HG03354 (cell line): ENCODE measurements at regions not wholly inside any gene's neighbourhood (a gene's known extent, or its start where the extent isn't known, plus 50 kb on each side); places are given as distances from the start of the nearest gene placed in this dataset.

Source experiments
- ATAC-seq: cut with Tn5 transposase; IDR thresholded peaks from one replicate; pipeline ENCODE4 v1.9.1; 2021; ENCODE audit warnings: mild to moderate bottlenecking; ENCODE audit not compliant: unreplicated experiment, poor library complexity, severe bottlenecking

DNA sequence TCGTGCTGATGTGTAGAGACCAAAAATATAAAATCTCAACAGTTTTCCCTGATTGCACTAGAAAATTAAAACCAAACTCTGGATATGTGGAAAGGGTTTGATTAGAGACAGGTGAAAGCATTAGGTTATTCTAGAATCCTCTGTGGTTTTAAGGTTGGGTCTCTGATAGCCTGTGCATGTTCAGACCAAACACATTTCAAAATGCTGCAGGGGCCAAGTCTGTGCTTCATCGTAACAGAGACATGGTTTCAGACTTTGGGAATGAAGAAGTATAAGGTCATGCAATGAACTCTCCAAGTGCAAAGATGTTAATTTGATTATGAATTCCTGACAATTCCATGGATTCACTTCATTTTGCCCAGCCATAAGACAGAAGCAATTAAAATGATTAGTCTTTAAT lies 261.0 kb upstream of the KCNJ16 start:
- ATAC-seq, result no peak

DNA sequence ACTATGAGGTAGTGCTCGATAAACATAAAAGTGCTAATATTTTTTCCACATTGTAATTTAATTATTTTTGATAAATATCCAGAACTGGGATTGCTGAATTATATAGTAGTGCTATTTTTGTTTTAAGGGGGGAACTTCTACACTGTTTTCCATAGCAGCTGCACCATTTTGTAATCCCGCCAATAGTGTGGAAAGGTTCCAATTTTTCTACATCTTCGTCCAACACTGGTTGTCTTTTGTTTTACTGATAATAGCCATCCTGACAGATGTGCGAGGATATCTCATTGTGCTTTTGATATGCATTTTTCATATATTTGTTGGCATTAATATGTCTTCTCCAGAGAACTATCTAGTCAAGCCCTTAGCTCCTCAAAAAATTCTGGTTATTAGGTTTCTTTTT lies 259.6 kb upstream of the KCNJ16 start:
- ATAC-seq, result no peak

GRCh38 chr17:69818467-69818866 lies 256.6 kb upstream of the KCNJ16 start:
- no peak for ATAC-seq

- no peak for ATAC-seq
These were observed 255.5 kb upstream of the KCNJ16 start for GRCh38 chr17:69819316-69820087.

DNA sequence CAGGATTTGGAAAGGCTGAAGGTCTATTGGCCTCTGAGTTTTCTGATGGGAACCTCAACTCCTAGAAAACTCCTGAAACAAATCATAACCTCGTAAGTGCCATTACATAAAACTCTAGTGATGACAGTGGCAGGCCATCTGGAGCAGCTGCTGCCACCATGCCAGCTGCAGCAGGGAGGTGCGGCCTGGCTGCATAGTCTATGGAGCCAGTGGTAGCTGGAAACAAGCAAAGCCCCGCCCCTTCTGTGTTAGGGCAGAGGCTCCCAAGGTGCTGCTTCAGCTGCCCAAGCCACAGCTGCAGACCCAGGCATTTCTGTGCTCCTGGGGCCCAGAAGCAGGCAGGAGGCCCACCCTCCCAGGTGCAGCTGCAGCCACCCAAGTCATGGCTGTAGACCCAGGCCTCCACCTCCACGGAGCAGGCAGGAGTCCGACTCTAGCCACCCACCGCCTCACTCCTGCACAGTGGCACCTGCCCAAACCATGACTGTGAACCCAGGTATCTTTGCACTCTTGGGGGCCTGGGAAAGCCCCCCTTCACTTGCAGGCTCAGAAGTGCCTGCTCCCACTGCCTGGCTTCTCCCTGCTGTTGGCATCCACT lies 254.1 kb upstream of the KCNJ16 start:
- ATAC-seq, result no peak

GRCh38 chr17:69822314-69822875 lies 252.6 kb upstream of the KCNJ16 start:
- no peak for ATAC-seq

DNA sequence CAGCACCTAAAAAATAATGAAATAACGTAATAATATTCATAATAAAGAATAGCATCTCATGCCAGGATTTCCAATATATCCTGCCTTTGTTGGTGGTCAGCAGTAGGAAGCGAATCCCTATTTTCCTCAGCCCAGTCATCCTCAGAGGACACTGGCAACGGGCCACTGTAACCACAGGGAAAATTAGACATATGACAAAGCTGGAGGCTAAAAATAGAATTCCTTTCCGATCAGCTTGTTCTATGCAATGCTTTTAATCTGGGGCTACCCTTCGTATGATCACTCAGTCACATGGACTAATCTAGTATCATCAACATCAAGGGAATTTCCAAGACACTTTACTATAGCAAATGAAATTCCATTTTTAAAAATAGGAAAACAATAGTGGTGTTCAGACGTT lies 246.9 kb upstream of the KCNJ16 start:
- no peak for ATAC-seq

- no peak for ATAC-seq
These were observed 240.5 kb upstream of the KCNJ16 start for GRCh38 chr17:69834494-69834893.

- ATAC-seq, result no peak
These were observed 223.3 kb upstream of the KCNJ16 start for GRCh38 chr17:69851736-69852135.

DNA sequence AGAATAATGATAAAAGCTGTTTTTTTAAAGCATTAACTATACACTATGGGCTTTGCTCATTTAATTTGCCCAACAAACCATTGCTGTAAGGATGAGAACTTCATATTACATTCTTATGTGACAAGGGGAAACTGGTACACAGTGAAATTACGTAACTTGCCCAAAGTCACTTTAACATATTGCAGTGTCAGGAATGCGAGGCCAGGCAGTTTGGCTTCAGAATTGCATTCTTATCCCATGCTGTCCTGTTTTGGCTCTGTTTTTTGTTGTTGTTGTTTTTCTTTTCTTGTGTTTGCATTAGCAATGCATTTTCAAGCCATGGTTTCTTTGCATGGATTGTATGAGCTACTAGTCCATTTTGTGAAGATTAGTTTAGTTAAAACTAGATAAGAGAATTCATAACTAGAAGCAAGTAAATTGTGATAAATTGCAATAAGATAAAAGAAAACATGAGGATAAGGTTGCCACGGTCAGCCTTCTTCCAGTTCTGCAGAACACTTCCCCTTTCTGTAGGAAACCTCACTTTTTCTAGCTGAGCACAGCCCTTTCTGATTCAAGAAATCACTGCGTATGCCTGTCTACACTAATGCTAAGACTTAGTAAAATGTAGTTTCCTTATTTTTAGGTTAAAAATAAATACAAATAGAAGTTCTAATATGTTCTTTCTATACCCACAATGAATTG lies 221.3 kb upstream of the KCNJ16 start:
- no peak for ATAC-seq

DNA sequence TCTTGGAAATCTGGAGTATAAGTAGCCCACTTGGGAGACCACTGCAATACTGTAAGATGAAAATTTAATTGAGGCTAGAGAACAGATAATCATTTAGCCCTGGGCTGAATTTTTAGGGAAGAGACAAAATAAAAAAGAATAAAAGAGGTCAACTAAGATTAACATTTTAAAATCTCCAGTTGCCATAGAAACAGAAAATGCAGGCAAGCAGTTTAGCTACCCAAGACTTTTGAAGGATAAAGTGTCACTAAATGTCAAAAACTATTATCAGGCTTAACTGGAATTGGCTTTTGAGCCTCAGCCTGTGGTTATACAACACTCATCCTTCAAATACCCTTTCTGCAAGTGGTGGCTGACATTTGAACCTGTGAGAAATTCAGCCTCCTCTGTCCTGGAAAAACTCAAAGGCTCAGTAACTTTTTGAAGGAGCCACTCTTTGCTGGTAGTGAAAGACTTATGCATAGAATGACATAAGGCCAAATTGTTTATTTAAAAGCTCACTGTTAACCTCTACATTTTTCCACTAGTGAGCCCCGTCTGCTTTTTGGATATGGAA lies 220.7 kb upstream of the KCNJ16 start:
- no peak for ATAC-seq

GRCh38 chr17:69856946-69857345 lies 218.1 kb upstream of the KCNJ16 start:
- ATAC-seq, result no peak

- ATAC-seq, result no peak
These were observed 217.6 kb upstream of the KCNJ16 start for GRCh38 chr17:69857412-69857835.

DNA sequence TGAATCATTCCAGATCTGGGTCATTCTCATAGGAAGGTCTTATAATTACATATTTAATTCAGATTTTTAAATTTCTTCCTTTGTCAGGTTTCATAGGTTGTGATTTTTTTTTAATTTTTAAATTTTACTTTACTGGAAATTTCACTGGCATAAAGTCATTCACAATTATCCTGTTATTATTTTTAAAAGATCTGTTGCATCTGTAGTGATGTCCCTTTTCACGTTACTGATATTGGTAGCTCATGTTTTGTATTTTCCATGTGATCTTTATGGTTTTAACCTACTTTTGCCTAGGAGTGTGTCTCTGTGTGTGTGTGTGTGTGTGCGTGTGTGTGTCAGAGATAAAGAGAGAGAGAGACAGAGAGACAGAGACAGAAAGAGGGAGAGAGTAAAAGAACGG lies 216.6 kb upstream of the KCNJ16 start:
- no peak for ATAC-seq

DNA sequence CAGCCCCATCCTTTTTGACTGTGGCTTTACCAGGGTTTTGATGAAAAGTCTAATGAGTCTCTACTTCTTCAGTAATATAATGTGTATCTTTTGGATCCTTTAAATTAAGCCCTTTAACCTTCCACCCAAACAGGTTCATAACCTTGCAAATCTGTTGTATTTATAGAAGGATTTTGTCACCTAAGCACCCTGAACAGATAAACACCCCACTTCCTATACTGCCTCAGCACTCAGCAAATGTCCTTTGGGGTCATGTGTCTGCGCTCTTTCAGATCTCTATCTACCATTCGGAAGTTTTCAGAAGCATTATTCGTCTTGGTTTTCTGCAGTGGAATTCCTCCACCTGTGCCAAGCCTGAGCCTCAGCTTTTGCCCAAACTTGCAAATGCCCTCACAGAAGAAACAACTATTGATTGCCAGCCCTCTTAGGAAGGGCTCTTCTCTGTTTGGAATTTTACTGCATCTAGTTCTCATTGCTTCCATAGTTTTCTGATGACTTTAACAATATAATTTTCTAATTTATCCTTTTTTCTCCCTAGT lies 214.8 kb upstream of the KCNJ16 start:
- ATAC-seq, result no peak

DNA sequence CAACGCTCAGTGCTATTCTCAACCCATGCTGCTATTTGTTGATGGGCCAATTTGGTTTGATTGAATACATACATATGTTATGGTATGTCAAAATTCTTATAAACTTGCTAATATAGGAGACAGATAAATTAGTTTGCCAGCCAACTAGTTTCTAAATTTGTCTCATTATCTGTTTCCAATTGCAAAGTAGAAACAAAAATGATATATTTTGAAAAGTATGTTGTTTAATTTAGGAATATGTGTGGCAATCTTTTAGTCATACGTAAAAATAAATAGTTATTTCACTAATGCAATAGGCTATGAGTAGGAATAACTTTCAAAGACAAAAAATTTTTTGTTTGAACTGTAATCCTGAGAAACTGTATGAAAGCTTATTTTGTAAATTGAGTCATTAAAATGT lies 210.6 kb upstream of the KCNJ16 start:
- no peak for ATAC-seq

DNA sequence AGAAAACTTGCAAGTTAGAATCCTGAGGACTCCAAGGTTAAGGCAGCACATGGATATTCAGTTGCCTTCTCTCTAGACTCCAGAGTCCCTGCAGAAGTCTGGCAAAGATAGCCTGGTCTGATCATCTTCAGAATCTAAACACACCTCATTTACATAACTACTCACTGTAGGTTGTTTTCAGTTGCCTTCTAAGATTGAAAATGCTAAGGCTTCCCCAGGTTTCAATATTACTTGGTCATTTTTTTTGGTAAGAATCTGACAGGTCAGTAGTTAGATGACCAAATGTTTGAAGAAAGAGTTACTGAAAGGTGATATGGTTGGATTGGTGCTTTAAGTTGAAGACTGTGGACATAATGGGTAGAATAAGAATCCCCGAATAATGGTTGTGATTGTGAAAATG lies 205.4 kb upstream of the KCNJ16 start:
- ATAC-seq, result peak; percentile 82

DNA sequence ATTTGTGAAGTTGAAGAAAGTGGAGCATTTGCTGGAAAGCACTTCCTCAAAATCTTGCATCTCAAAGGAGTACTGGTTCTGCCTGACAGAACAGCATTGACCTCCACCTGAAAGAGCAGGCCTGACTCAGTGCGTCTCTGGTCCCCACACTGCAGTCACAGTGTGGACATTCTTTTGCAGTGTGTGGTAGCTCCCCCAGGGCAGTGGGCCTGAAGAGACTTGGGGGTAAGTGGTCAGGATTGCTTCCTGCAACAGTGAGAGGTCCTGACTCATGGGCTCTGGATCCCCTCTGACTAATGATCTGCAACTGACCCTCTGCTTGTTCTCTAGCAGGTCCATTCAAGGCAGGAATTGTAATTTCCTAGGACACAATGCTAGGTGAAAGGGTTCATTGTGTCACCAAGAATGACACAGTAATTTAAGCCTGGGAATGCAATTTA lies 204.9 kb upstream of the KCNJ16 start:
- peak; percentile 71 for ATAC-seq

DNA sequence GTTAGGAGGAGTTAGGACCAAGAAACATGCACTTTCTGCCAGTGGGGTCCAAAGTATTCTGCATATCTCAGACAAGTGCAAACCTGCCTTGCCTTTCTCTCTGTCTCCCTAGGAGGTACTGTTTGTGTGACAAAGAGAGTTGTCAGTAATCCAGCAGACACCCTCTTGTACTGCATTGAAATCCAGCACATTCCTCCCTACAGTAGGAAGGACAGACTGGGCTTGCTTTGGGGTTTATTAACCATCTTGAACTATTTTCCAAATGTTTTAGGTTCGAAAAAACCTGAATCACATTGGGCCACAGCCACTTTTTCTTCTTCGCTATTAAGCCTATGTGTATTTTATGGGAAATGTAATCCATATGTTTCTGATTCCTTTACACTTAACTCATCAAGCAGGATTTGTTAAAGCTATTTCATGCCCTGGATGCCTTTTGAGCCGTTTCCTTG lies 204.2 kb upstream of the KCNJ16 start:
- no peak for ATAC-seq

GRCh38 chr17:69871318-69871717 lies 203.7 kb upstream of the KCNJ16 start:
- ATAC-seq, result no peak
